ENCODE measurements at regions not wholly inside any gene's neighbourhood (a gene's known extent, or its start where the extent isn't known, plus 50 kb on each side); places are given as distances from the start of the nearest gene placed in this dataset.

- H3K27me3 ChIP-seq = no peaks in the 10 kb centered on the region
- H3K4me3 ChIP-seq (ENCODE audit: low read depth, low read length) = no peak overlapping the region
- TF ChIP-seq, protein P1, sequence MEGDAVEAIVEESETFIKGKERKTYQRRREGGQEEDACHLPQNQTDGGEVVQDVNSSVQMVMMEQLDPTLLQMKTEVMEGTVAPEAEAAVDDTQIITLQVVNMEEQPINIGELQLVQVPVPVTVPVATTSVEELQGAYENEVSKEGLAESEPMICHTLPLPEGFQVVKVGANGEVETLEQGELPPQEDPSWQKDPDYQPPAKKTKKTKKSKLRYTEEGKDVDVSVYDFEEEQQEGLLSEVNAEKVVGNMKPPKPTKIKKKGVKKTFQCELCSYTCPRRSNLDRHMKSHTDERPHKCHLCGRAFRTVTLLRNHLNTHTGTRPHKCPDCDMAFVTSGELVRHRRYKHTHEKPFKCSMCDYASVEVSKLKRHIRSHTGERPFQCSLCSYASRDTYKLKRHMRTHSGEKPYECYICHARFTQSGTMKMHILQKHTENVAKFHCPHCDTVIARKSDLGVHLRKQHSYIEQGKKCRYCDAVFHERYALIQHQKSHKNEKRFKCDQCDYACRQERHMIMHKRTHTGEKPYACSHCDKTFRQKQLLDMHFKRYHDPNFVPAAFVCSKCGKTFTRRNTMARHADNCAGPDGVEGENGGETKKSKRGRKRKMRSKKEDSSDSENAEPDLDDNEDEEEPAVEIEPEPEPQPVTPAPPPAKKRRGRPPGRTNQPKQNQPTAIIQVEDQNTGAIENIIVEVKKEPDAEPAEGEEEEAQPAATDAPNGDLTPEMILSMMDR (IDR thresholded peaks at IDR 0.05; ENCODE audit: low read depth, low read length) = no peak
- H3K4me1 ChIP-seq = no peaks in the 10 kb centered on the region
- no peaks in the 10 kb centered on the region; the same call in 1 of the 2 replicates for H3K9me3 ChIP-seq
- no peak for DNase-seq
- H3K36me3 ChIP-seq = no peaks in the 10 kb centered on the region
Measured at GRCh38 chr5:167485061-167485774, 806.2 kb upstream of the WWC1 start.

DNA sequence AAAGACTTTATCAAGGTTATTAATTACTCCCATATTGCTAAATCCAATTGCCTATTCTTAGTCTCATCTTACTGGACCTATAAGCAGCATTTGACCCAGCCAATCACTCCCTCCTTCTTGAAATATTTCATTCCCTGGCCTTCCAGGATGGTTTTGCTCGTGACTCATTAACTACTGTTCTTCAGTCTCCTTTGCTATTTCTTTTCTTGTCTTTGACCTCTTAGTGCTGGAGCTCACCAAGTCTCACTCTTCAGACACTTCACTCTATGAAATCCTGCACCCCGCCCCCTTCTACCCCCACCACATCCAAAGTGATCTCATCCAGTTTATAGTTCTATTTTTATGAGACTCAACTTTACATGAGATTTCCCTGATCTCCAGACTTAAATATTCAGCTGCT is 803.1 kb upstream of the WWC1 start:
- TF ChIP-seq, protein P1 (IDR thresholded peaks at IDR 0.05; ENCODE audit: low read depth, low read length) = no peak
- H3K27me3 ChIP-seq = no peaks in the 10 kb centered on the region
- no peak for DNase-seq
- no peaks in the 10 kb centered on the region for H3K36me3 ChIP-seq
- H3K9me3 ChIP-seq = no peaks in the 10 kb centered on the region; the same call in 1 of the 2 replicates
- H3K4me3 ChIP-seq (ENCODE audit: low read depth, low read length) = no peak overlapping the region
- no peaks in the 10 kb centered on the region for H3K4me1 ChIP-seq

GRCh38 chr5:167489202-167489601 is 802.2 kb upstream of the WWC1 start:
- Histone ChIP-seq H3K27me3 (no peaks in the 10 kb centered on the region), H3K9me3 (no peaks in the 10 kb centered on the region; the same call in 1 of the 2 replicates), H3K36me3 (no peaks in the 10 kb centered on the region), H3K4me1 (no peaks in the 10 kb centered on the region), H3K4me3 (ENCODE audit: low read depth, low read length) (no peak overlapping the region)
- TF ChIP-seq, protein P1 (IDR thresholded peaks at IDR 0.05; ENCODE audit: low read depth, low read length) = no peak
- DNase-seq = no peak

- DNase-seq = no peak
- H3K4me3 ChIP-seq (ENCODE audit: low read depth, low read length) = no peak overlapping the region
- TF ChIP-seq, protein P1 (IDR thresholded peaks at IDR 0.05; ENCODE audit: low read depth, low read length) = no peak
- H3K27me3 ChIP-seq = no peaks in the 10 kb centered on the region
- no peaks in the 10 kb centered on the region for H3K36me3 ChIP-seq
- no peaks in the 10 kb centered on the region for H3K4me1 ChIP-seq
- H3K9me3 ChIP-seq = no peaks in the 10 kb centered on the region
Measured at GRCh38 chr5:167503926-167504720, 787.3 kb upstream of the WWC1 start.

DNA sequence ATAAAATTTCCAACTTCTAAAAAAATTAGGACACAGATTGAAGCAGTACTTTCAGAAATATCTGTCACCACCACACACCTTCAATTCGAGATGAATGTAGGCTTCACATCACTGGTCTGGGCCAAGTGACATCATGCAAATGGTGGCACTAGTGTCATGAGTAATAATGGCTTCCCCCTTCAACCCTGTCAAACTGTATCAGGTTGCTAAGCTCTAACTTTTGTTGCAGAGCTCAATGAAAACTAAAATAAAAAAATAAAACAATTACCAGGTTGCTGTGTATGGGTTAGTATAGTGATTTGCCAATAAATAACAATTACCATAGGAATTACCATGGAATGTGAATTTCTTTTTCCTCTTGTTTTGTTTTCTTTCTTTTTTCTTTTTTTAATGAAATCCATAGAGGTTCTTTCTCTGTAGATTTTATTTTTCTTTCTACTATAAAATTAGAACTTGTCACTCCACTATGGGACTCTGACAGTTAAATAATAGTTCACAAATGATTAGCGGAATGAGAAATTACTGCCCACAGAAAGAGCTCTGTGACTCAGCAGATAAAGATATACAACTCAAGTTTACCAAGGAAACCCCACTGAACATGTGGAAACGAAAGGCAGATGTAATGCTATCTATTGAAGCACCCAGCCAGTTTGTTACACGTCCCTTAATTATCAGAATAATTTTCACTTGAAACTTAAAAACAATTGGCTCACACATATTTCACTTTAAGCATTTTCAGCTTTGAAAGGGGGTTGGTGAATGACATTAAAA is 783.8 kb upstream of the WWC1 start:
- no peak overlapping the region for H3K4me3 ChIP-seq (ENCODE audit: low read depth, low read length)
- TF ChIP-seq, protein P1 (IDR thresholded peaks at IDR 0.05; ENCODE audit: low read depth, low read length) = no peak

More for the DNA sequence above, 783.8 kb upstream of the WWC1 start:
- Histone ChIP-seq H3K4me1 (no peaks in the 10 kb centered on the region), H3K9me3 (no peaks in the 10 kb centered on the region), H3K36me3 (no peaks in the 10 kb centered on the region), H3K27me3 (0 out of 2 replicates have a peak, but pooled peaks cover 3% of the 10 kb centered on the region)
- DNase-seq = no peak

Data from BE2C (cell line).